Body of pancreas (tissue), 4 donors: ENCODE measurements at regions not wholly inside any gene's neighbourhood (a gene's known extent, or its start where the extent isn't known, plus 50 kb on each side); places are given as distances from the start of the nearest gene placed in this dataset.

Source experiments
- CTCF ChIP-seq, 7 experiments: fragments of 450-650 bp in 4 of 7; fragments of 200-600 bp in 3 of 7; sonication (generic) in 3 of 7; IDR thresholded peaks; one replicate each; pipeline ENCODE4 v1.5.1; 2016 to 2019; ENCODE audit warnings: antibody characterized with exemption in 7 of 7
- POLR2A ChIP-seq, 3 donors: fragments of 450-650 bp; IDR thresholded peaks; one replicate each; pipeline ENCODE4 v1.6.1; 2016; ENCODE audit warnings: antibody characterized with exemption in 3 of 3, mild to moderate bottlenecking in 2 of 3

- TF ChIP-seq CTCF (IDR thresholded peaks at IDR 0.05) (no peak), POLR2A (IDR thresholded peaks at IDR 0.05) (no peak)
These were observed 100.1 kb downstream of the HFE start for GRCh38 chr6:26187292-26187691.
